HG02571 (cell line): ENCODE measurements at regions not wholly inside any gene's neighbourhood (a gene's known extent, or its start where the extent isn't known, plus 50 kb on each side); places are given as distances from the start of the nearest gene placed in this dataset.

ENCODE experiments used
- ATAC-seq: cut with Tn5 transposase; IDR thresholded peaks from one replicate; pipeline ENCODE4 v1.9.1; 2021; ENCODE audit warnings: mild to moderate bottlenecking, moderate library complexity; ENCODE audit not compliant: unreplicated experiment

DNA sequence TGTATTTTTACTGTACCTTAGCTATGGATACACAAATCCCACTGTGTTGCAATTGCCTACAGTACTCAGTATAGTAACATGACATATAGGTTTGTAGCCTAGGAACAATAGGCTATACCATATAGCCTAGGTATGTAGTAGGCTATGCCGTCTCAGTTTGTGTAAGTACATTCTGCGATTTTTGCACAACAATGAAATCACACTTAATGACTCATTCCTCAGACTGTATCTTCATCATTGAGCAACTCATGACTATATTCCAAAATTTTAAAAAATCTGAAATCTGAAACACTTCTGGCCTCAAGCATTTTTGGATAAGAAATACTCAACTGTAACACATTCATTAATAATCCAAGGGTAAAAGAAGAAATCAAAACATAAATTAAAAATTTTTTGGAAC is 666.8 kb upstream of the GRAMD2B start:
- ATAC-seq: no peak

DNA sequence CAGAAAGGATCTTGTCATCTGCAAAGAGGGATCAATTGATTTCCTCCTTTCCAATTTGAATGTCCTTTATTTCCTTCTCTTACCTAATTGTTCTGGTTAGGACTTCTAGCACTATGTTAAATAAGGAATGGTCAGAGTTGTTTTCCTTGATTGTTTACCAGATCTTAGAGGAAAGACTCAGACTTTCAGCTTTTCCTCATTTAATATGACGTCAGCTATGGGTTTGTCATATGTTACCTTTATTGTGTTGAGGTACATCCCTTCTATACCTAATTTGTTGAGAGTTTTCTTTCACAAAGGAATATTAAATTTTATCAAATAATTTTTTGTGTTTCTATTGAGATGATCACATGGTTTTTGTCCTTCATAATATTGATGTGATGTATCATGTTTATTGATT is 656.5 kb upstream of the GRAMD2B start:
- no peak for ATAC-seq

- ATAC-seq: no peak
These were observed 647.3 kb upstream of the GRAMD2B start for GRCh38 chr5:125775896-125776295.

GRCh38 chr5:125776656-125777139 is 646.5 kb upstream of the GRAMD2B start:
- no peak for ATAC-seq

DNA sequence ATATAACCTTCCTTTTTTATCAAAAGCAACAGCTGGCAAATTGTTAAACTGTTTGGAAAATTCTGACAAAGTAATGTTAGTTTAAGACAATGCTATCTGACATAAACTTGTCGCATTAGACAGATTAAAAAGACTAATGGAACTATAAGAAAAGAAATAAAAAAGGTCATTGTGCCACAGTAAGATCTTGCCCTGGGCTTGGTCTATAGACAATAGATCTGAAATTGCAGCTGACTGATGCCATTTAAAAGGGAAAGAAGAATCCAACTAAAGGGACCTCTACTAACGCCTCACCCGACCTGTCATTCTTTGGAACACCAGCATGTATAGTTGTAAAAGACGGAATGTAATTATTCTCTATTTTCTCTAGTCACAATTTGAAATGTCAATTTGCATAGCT is 644.4 kb upstream of the GRAMD2B start:
- no peak for ATAC-seq

GRCh38 chr5:125785407-125785806 is 637.8 kb upstream of the GRAMD2B start:
- ATAC-seq: no peak

DNA sequence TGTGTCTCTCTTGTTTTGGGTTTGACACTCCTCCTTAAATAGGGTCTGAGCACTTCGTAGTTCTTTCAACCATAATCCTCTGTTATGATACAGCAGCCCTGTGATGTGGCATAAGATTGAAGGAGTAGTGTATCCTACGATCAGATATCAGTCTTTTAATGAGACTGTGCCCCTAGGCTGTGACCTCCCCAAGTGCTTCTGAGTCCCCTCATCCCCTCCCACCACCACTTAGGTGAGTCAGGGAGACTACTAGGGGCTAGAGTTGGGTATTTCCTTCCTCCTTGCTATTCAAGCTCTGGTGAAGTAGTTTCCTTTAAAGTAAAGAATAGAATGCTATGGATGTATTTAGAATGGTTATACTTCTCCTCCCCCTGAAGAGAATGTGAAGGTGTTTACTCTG is 637.2 kb upstream of the GRAMD2B start:
- no peak for ATAC-seq

DNA sequence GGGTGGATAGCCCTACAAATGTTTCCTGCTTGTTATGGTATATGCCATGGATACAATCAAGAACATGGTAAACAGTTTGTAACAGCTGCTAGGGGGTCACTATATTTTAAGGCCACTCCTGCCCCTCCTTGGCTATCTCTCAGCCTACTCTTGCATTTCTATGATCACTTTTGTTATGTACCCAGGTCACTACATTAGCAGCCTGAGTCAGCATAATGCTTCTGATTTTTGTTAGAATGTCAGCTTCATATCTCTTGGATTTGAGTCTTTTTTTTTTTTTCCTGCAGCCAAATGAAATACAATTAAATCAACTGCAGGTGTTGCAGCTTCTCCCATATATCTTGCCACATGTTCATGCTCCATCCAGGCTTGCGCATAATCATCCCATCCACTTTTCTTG is 629.7 kb upstream of the GRAMD2B start:
- ATAC-seq: no peak

DNA sequence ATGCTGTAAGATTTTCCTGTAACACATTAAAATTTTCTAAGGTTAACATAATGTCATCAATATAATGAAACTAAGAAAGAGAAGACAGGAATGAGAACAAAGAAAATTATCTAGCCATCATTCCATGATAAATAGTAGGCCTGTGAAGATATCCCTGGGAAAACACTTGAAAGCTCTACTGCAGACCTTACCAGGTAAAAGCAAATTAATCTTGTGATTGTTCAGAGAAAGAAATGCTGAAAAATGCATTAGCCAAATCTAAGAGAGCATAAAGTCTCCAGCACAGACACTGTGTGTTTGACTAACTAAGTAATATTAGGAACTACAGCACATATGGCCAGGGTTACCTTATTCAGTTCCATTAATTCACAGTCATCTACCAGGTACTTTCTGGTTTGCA is 628.3 kb upstream of the GRAMD2B start:
- ATAC-seq: no peak

GRCh38 chr5:125798307-125798706 is 624.9 kb upstream of the GRAMD2B start:
- no peak for ATAC-seq

DNA sequence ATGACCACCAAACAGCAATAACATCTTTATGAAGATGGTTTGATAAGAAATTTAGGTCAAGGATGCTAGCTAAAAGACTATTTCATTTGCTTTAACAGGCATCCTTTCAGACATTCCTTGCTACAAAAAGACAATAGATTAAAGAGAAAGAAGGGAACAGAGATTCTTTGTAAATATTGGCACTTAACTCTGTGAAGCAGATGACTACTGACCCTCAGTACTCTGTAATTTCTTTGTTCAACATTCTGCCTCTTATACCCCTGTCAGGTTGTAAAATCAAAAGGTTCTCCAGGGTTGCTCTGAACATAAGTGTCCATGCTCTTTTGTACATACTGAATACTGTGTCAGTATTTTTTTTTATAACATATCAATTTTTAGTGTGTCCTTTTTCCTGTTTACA is 610.6 kb upstream of the GRAMD2B start:
- no peak for ATAC-seq

DNA sequence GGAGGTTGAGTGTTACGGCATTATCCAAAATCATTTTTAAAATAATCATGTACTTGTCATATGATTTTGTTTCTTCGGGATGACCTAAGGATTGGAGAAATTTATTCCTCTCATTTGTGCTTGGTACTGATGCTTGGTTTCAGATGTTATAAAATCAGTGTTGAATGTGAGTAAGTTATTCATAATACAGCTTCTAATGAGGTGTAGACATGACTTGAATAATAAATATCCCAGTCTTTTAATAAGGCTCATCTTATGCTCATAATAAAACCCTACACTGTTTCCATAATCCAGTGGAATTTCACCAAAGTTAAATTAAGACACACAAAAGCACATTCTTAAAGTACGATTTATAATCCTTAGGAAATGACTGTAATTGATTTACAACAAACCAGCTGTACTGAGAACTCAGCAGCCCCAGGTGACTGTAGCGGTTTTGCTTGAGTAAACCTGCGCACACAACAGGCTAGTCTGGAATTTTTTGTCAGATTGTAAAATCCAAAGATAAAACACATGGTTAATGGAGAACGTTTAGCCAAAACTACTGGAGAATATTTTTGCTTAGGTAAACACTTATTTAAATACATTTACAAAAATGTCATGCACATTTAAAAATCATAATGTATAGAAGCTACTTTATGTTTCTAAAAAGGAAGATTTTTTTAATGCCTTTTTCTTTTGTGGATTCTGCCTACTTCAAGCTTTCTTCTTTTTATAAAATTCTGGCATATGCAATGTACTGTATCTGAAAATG is 609.8 kb upstream of the GRAMD2B start:
- ATAC-seq: no peak

GRCh38 chr5:125814119-125814518 is 609.1 kb upstream of the GRAMD2B start:
- ATAC-seq: no peak

DNA sequence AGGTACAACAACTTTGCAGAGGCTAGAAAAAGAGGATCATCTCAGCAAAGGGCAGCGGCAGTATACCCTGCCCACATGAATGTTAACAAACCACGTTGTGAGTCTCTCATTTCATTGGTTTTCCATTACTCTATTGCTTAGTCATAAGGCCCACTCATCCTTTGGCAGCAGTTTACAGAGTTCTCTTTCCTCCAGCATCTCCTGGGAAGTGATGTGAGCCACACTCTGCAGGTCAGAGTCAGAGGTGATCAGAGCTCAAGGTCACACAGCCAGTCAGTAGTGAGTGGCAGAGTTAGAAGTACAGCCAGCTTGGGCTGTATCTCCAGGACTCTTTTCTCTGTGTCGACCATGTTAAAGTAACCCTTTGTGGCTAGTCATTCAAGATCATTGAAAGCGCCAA is 599.6 kb upstream of the GRAMD2B start:
- no peak for ATAC-seq

GRCh38 chr5:125826214-125826613 is 597.0 kb upstream of the GRAMD2B start:
- ATAC-seq: no peak

DNA sequence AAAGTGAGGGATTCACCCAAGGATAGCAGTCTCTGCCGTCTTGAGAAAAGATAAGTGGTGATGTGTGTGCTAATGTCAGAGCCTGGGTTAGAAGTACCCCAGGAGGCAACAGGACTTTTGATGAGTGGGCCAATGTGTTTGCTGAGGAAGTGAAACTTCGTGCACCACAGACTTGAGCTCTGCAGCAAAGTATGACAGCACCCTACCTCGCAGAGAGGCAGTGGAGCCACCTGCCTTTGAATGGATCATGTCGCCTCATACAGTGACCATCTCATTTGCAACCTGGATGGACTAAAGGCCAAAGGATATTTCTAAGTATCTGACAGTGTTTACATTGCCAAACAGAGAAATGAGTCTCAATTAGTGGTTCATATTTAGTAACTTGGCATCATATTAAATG is 593.9 kb upstream of the GRAMD2B start:
- ATAC-seq: no peak

GRCh38 chr5:125833398-125833797 is 589.8 kb upstream of the GRAMD2B start:
- ATAC-seq: no peak

GRCh38 chr5:125834438-125835115 is 588.6 kb upstream of the GRAMD2B start:
- ATAC-seq: no peak

GRCh38 chr5:125835293-125836172 is 587.7 kb upstream of the GRAMD2B start:
- ATAC-seq: no peak

- no peak for ATAC-seq
These were observed 587.0 kb upstream of the GRAMD2B start for GRCh38 chr5:125836256-125836655.

GRCh38 chr5:125837866-125838265 is 585.3 kb upstream of the GRAMD2B start:
- no peak for ATAC-seq

DNA sequence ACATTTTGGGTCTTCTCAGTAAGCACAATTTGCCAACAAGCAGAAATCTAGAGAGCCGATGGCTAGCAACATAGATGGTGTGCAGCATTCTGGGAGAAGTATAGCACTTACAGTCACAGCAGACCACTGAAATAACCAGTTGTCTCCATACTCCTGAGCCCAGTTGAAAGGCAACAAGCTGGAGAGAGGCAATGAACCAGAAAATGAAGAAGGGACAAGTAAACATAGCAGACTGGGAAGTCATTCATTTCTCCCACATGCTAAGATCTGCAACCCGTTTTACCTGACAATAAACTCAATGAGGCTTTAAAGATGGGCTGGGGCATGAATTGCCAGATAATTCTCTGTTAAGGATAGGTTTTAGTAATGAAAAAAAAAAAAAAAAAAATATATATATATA is 575.6 kb upstream of the GRAMD2B start:
- no peak for ATAC-seq
